Suprapubic skin (tissue), 3 donors: ENCODE measurements at regions not wholly inside any gene's neighbourhood (a gene's known extent, or its start where the extent isn't known, plus 50 kb on each side); places are given as distances from the start of the nearest gene placed in this dataset.

Experiments used
- CTCF ChIP-seq, 2 donors: fragments of 200-600 bp in 1 of 2; fragments of 450-650 bp in 1 of 2; sonication (generic) in 1 of 2; IDR thresholded peaks; one replicate each; pipeline ENCODE4 v1.5.1; 2016 to 2019; ENCODE audit warnings: antibody characterized with exemption in 2 of 2, mild to moderate bottlenecking in 1 of 2, moderate library complexity in 1 of 2
- EP300 ChIP-seq: sonication (generic); formaldehyde crosslinking; IDR thresholded peaks from one replicate; pipeline ENCODE4 v1.6.1; 2017; ENCODE audit warnings: antibody characterized with exemption
- POLR2A ChIP-seq, 2 donors: fragments of 450-650 bp; IDR thresholded peaks; one replicate each; pipeline ENCODE4 v1.6.1; 2017; ENCODE audit warnings: antibody characterized with exemption in 2 of 2, mild to moderate bottlenecking in 2 of 2, moderate library complexity in 2 of 2

- TF ChIP-seq CTCF (IDR thresholded peaks at IDR 0.05), result no peak
- no peak for TF ChIP-seq EP300
- no peak for TF ChIP-seq POLR2A (IDR thresholded peaks at IDR 0.05)
Observed at GRCh38 chr20:60591172-60591799, 633.1 kb downstream of the CDH26 start.
